KMS-11 (cell line): ENCODE measurements at regions not wholly inside any gene's neighbourhood (a gene's known extent, or its start where the extent isn't known, plus 50 kb on each side); places are given as distances from the start of the nearest gene placed in this dataset.
A peak's percentile ranks its signal among the peaks of the same experiment; 100 is the strongest.

Experiments used
- H2AFZ ChIP-seq: fragments of 200-600 bp; sonication (generic); 2 replicates; pipeline ENCODE4 v1.6.1; 2016; ENCODE audit warnings: antibody characterized with exemption, mixed run types, low read depth
- H3K27ac ChIP-seq: fragments of 200-600 bp; sonication (generic); 2 replicates; pipeline ENCODE4 v1.6.1; 2016; ENCODE audit warnings: mild to moderate bottlenecking, mixed run types
- H3K27me3 ChIP-seq: fragments of 200-600 bp; sonication (generic); 2 replicates; pipeline ENCODE4 v1.6.1; 2017; ENCODE audit warnings: mild to moderate bottlenecking, low read depth, mixed run types, moderate library complexity; ENCODE audit not compliant: insufficient read depth
- H3K36me3 ChIP-seq: fragments of 200-600 bp; sonication (generic); 2 replicates; pipeline ENCODE4 v1.6.1; 2017; ENCODE audit warnings: mild to moderate bottlenecking, mixed run types; ENCODE audit not compliant: insufficient read depth
- H3K4me1 ChIP-seq: fragments of 200-600 bp; sonication (generic); 2 replicates; pipeline ENCODE4 v1.6.1; 2016; ENCODE audit warnings: mild to moderate bottlenecking, low read depth, mixed run types; ENCODE audit not compliant: poor library complexity, severe bottlenecking
- H3K4me2 ChIP-seq: fragments of 200-600 bp; sonication (generic); 2 replicates; pipeline ENCODE4 v1.7.0; 2016; ENCODE audit warnings: mild to moderate bottlenecking, mixed run types
- H3K4me3 ChIP-seq: fragments of 200-600 bp; sonication (generic); IDR thresholded peaks from 2 replicates; pipeline ENCODE4 v1.6.1; 2017; ENCODE audit warnings: low read depth, low read length, mixed read lengths; ENCODE audit not compliant: insufficient read depth
- H3K79me2 ChIP-seq: fragments of 200-600 bp; sonication (generic); 2 replicates; pipeline ENCODE4 v1.6.1; 2016; ENCODE audit warnings: low read depth, mixed run types; ENCODE audit not compliant: insufficient read depth
- H3K9ac ChIP-seq: fragments of 200-600 bp; sonication (generic); 2 replicates; pipeline ENCODE4 v1.6.1; 2016; ENCODE audit warnings: mild to moderate bottlenecking, mixed run types
- H4K20me1 ChIP-seq: fragments of 200-600 bp; sonication (generic); 2 replicates; pipeline ENCODE4 v1.6.1; 2016; ENCODE audit warnings: mild to moderate bottlenecking, mixed run types; ENCODE audit not compliant: insufficient read depth
- TF ChIP-seq, protein P1 (sequence below): fragments of 200-600 bp; sonication (generic); conservative IDR thresholded peaks from 2 replicates; pipeline ENCODE4 v1.6.1; 2017; ENCODE audit warnings: low read depth, mild to moderate bottlenecking, antibody characterized with exemption, low read length, moderate library complexity, mixed read lengths

DNA sequence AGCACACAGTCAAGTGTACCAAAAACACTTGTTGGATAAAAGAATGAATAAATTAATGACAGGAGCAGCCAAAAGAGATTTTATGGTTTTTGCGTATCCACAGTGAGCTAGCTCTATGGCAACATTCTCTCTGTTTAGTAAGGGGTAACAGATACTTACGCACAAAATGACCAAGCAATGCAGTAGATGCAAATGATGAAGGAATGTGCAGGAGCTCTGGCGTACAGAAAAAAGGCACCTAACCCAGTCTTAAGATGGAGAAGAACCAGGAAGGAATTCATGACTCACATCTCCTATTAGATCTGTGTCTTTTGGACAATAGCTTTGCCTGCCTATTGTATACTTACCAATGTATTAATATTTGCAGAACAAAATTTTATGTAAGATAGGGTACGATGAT, 191.9 kb upstream of the PREP start:
- no peak overlapping the region for H3K9ac ChIP-seq
- H3K4me1 ChIP-seq = peaks cover 85% of the 10 kb centered on the region
- H3K4me2 ChIP-seq = peak overlapping the region; percentile 45; the same call in 1 of the 2 replicates
- TF ChIP-seq, protein P1, sequence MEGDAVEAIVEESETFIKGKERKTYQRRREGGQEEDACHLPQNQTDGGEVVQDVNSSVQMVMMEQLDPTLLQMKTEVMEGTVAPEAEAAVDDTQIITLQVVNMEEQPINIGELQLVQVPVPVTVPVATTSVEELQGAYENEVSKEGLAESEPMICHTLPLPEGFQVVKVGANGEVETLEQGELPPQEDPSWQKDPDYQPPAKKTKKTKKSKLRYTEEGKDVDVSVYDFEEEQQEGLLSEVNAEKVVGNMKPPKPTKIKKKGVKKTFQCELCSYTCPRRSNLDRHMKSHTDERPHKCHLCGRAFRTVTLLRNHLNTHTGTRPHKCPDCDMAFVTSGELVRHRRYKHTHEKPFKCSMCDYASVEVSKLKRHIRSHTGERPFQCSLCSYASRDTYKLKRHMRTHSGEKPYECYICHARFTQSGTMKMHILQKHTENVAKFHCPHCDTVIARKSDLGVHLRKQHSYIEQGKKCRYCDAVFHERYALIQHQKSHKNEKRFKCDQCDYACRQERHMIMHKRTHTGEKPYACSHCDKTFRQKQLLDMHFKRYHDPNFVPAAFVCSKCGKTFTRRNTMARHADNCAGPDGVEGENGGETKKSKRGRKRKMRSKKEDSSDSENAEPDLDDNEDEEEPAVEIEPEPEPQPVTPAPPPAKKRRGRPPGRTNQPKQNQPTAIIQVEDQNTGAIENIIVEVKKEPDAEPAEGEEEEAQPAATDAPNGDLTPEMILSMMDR = no peak
- no peak overlapping the region for H2AFZ ChIP-seq
- no peaks in the 10 kb centered on the region for H3K27me3 ChIP-seq
- no peaks in the 10 kb centered on the region for H4K20me1 ChIP-seq
- no peaks in the 10 kb centered on the region for H3K36me3 ChIP-seq
- no peak overlapping the region for H3K4me3 ChIP-seq
- H3K27ac ChIP-seq = no peak overlapping the region
- H3K79me2 ChIP-seq = no peaks in the 10 kb centered on the region

GRCh38 chr6:105593805-105594671, 191.2 kb upstream of the PREP start:
- H4K20me1 ChIP-seq = no peaks in the 10 kb centered on the region
- no peaks in the 10 kb centered on the region for H3K79me2 ChIP-seq
- no peak overlapping the region for H3K4me3 ChIP-seq
- TF ChIP-seq, protein P1 = no peak
- no peak overlapping the region for H3K9ac ChIP-seq
- peak overlapping the region; percentile 45 for H3K4me2 ChIP-seq
- peak overlapping the region; percentile 13; the same call in 1 of the 2 replicates for H2AFZ ChIP-seq
- H3K4me1 ChIP-seq = peaks cover 77% of the 10 kb centered on the region
- peak overlapping the region; percentile 26; the same call in 1 of the 2 replicates for H3K27ac ChIP-seq
- H3K36me3 ChIP-seq = no peaks in the 10 kb centered on the region
- no peaks in the 10 kb centered on the region for H3K27me3 ChIP-seq

- Histone ChIP-seq H3K27me3 (no peaks in the 10 kb centered on the region), H3K4me2 (no peak overlapping the region; the same call in 1 of the 2 replicates), H2AFZ (no peak overlapping the region), H3K27ac (no peak overlapping the region), H3K36me3 (no peaks in the 10 kb centered on the region), H3K4me3 (no peak overlapping the region), H4K20me1 (no peaks in the 10 kb centered on the region), H3K4me1 (peaks cover 69% of the 10 kb centered on the region), H3K79me2 (no peaks in the 10 kb centered on the region), H3K9ac (no peak overlapping the region)
- TF ChIP-seq, protein P1 = no peak
Observed at GRCh38 chr6:105593056-105593690, 190.3 kb upstream of the PREP start.

DNA sequence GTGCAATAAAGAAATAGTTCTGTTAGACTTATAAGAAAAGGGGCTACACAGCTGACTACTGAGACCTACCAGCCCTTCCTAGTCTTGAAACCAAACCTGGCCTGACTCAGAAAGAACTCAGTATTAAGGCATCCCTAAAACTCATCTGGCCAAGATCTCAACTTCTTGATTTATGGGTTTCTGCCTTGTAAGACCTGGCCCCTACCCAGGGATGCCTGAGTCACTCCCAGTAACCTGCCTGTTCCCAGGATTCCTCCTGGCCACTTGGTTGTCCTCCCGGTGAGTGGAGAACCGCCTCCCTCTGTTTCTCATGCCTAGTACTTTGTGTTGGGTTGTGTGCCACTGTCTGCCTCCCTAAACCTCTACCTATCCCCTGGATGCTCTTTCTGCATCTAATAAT, 189.4 kb upstream of the PREP start:
- no peak overlapping the region for H2AFZ ChIP-seq
- TF ChIP-seq, protein P1 = no peak
- no peak overlapping the region for H3K4me3 ChIP-seq
- no peak overlapping the region; the same call in 1 of the 2 replicates for H3K4me2 ChIP-seq
- H3K36me3 ChIP-seq = no peaks in the 10 kb centered on the region
- H3K79me2 ChIP-seq = no peaks in the 10 kb centered on the region
- H3K4me1 ChIP-seq = peaks cover 61% of the 10 kb centered on the region
- no peak overlapping the region for H3K9ac ChIP-seq
- H3K27me3 ChIP-seq = no peaks in the 10 kb centered on the region
- H4K20me1 ChIP-seq = no peaks in the 10 kb centered on the region
- no peak overlapping the region for H3K27ac ChIP-seq
